Chondrocyte (in vitro differentiated cells): ENCODE measurements at regions not wholly inside any gene's neighbourhood (a gene's known extent, or its start where the extent isn't known, plus 50 kb on each side); places are given as distances from the start of the nearest gene placed in this dataset.
A peak's percentile ranks its signal among the peaks of the same experiment; 100 is the strongest.

Source experiments
- DNase-seq: peaks from one replicate; pipeline ENCODE4 v3.0.0; 2021; ENCODE audit warnings: mixed read lengths, low spot score
- H3K27ac Mint-ChIP-seq: one replicate; pipeline ENCODE4 v1.8.0; 2021; ENCODE audit warnings: mild to moderate bottlenecking, moderate library complexity, mixed read lengths; ENCODE audit not compliant: unreplicated experiment
- H3K27me3 Mint-ChIP-seq: 2 replicates; pipeline ENCODE4 v1.8.0; 2021; ENCODE audit warnings: low read depth, mixed read lengths
- H3K36me3 Mint-ChIP-seq: 2 replicates; pipeline ENCODE4 v1.8.0; 2021; ENCODE audit warnings: low read depth, mixed read lengths
- H3K4me1 Mint-ChIP-seq: 2 replicates; pipeline ENCODE4 v1.8.0; 2021; ENCODE audit warnings: low read depth, mild to moderate bottlenecking, mixed read lengths
- H3K4me3 Mint-ChIP-seq: one replicate; pipeline ENCODE4 v1.8.0; 2021; ENCODE audit warnings: mild to moderate bottlenecking, moderate library complexity, mixed read lengths; ENCODE audit not compliant: unreplicated experiment
- H3K9me3 Mint-ChIP-seq: 2 replicates; pipeline ENCODE4 v1.8.0; 2021; ENCODE audit warnings: low read depth, mixed read lengths
- CTCF ChIP-seq: fragments of 200-600 bp; sonication (generic); IDR thresholded peaks from 2 replicates; pipeline ENCODE4 v1.5.0; 2021; ENCODE audit warnings: antibody characterized with exemption, mild to moderate bottlenecking, moderate library complexity

DNA sequence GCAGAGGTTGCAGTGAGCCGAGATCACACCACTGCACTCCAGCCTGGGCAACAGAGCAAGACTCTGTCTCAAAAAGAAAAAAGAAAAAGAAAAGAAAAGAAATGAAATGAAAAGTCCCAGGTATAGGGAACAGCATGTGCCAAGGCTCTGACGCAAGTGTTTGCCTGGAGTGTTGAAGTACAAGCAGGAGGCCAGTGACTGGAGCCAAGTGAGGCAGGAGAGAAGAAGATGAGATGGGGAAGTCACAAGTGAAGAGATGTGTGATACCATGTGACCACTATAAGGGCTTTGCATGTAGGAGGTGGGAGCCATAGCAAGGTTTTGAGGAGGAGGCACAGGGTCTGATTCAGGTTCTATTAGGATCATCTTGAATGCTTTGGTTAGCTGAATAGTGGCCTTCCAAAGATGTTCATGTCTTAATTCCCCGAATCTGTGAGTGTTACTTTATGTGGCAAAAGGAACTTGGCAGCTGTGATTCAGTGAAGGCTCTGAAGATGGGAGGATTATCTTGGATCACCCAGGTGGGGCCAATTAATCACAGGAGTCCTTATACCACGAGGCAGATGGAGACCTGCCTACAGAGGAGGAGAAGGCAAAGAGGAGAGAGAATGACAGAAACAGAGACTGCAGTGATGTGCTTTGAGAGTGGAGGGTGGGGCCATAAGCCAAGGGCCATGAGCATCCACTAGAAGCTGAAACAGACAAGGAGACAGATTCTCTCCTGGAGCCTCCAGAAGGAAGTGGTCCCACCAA lies 91.1 kb upstream of the PTPN1 start:
- no peak overlapping the region for H3K4me3 Mint-ChIP-seq
- TF ChIP-seq CTCF = no peak
- no peaks in the 10 kb centered on the region for H3K27me3 Mint-ChIP-seq
- no peaks in the 10 kb centered on the region for H3K36me3 Mint-ChIP-seq
- no peak overlapping the region for H3K27ac Mint-ChIP-seq
- H3K9me3 Mint-ChIP-seq = peaks cover 7% of the 10 kb centered on the region
- peaks cover 27% of the 10 kb centered on the region for H3K4me1 Mint-ChIP-seq
- DNase-seq = no peak

DNA sequence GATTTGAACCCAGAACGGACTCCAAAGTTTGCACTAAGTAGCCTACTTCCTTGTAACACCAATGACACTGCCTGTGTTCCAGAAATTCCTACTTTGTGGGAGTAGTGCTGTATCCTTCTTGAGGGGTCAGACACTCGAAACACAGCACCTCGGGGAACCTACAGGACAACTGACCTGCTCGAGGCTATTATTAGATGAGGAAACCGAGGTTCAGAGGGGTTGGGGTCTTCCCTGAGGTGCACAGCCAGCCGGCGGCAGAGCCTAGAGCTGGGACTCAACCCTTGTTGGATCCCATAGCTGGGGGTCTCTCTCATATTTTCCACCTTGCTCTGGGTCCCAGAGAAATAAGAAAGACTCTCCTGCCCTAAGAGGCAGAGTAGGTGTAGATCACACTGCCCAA lies 89.8 kb upstream of the PTPN1 start:
- DNase-seq = no peak
- no peak for TF ChIP-seq CTCF
- Mint-ChIP-seq H3K4me3 (no peak overlapping the region), H3K4me1 (peaks cover 25% of the 10 kb centered on the region), H3K27ac (no peak overlapping the region), H3K9me3 (peaks cover 7% of the 10 kb centered on the region), H3K27me3 (no peaks in the 10 kb centered on the region), H3K36me3 (no peaks in the 10 kb centered on the region)

- H3K4me3 Mint-ChIP-seq = no peak overlapping the region
- H3K27me3 Mint-ChIP-seq = no peaks in the 10 kb centered on the region
- TF ChIP-seq CTCF = no peak
- peaks cover 18% of the 10 kb centered on the region for H3K4me1 Mint-ChIP-seq
- no peak overlapping the region for H3K27ac Mint-ChIP-seq
- no peaks in the 10 kb centered on the region for H3K36me3 Mint-ChIP-seq
- peaks cover 7% of the 10 kb centered on the region for H3K9me3 Mint-ChIP-seq
- DNase-seq = no peak
Measured at GRCh38 chr20:50421356-50422340, 88.5 kb upstream of the PTPN1 start.

DNA sequence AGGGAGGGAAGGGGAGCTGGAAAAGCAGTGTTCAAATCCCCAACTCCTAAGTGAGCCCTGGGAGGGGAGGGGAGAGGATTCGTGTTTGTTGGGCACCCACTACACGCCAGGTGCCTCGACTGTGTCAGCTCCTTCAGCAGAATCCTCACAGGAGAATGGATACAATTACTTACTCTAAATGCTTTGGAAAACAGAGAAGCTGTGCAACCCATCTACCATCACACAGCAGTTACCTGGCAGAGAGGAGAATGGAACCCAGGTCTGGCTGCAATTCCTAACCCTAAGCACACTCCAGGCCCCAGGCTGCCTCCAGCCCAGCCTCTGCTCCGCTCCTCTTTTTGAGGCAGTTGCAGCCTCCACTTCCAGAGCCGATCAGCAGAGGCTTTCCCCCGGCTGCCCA lies 86.4 kb upstream of the PTPN1 start:
- H3K4me3 Mint-ChIP-seq = no peak overlapping the region

More for the DNA sequence above, 86.4 kb upstream of the PTPN1 start:
- Mint-ChIP-seq H3K27me3 (no peaks in the 10 kb centered on the region), H3K4me1 (peaks cover 32% of the 10 kb centered on the region), H3K27ac (peak overlapping the region; percentile 88), H3K36me3 (no peaks in the 10 kb centered on the region), H3K9me3 (peaks cover 7% of the 10 kb centered on the region)
- DNase-seq = no peak
- no peak for TF ChIP-seq CTCF
